ENCODE measurements at regions not wholly inside any gene's neighbourhood (a gene's known extent, or its start where the extent isn't known, plus 50 kb on each side); places are given as distances from the start of the nearest gene placed in this dataset.

- no peak overlapping the region for H3K27ac ChIP-seq
- TF ChIP-seq ZFX (IDR thresholded peaks at IDR 0.05; ENCODE audit: borderline replicate concordance) (no peak), CTCF (IDR thresholded peaks at IDR 0.05) (no peak)
Measured at GRCh38 chr5:27911216-27911615, 872.8 kb upstream of the CDH9 start.

- TF ChIP-seq ZFX (IDR thresholded peaks at IDR 0.05; ENCODE audit: borderline replicate concordance) = no peak
- TF ChIP-seq CTCF (IDR thresholded peaks at IDR 0.05) = no peak
- no peak overlapping the region for H3K27ac ChIP-seq
Measured at GRCh38 chr5:27908341-27908740, 870.0 kb upstream of the CDH9 start.

- H3K27ac ChIP-seq = no peak overlapping the region
- no peak for TF ChIP-seq ZFX (IDR thresholded peaks at IDR 0.05; ENCODE audit: borderline replicate concordance)
- no peak for TF ChIP-seq CTCF (IDR thresholded peaks at IDR 0.05)
Measured at GRCh38 chr5:27906931-27907601, 868.7 kb upstream of the CDH9 start.

GRCh38 chr5:27906481-27906880, 868.1 kb upstream of the CDH9 start:
- H3K27ac ChIP-seq = no peak overlapping the region
- TF ChIP-seq CTCF (IDR thresholded peaks at IDR 0.05) (no peak), ZFX (IDR thresholded peaks at IDR 0.05; ENCODE audit: borderline replicate concordance) (no peak)

- no peak overlapping the region for H3K27ac ChIP-seq
- TF ChIP-seq CTCF (IDR thresholded peaks at IDR 0.05) = no peak
- no peak for TF ChIP-seq ZFX (IDR thresholded peaks at IDR 0.05; ENCODE audit: borderline replicate concordance)
Measured at GRCh38 chr5:27900761-27901160, 862.4 kb upstream of the CDH9 start.

- no peak for TF ChIP-seq ZFX (IDR thresholded peaks at IDR 0.05; ENCODE audit: borderline replicate concordance)
- no peak for TF ChIP-seq CTCF (IDR thresholded peaks at IDR 0.05)
- no peak overlapping the region for H3K27ac ChIP-seq
Measured at GRCh38 chr5:27876071-27876470, 837.7 kb upstream of the CDH9 start.

GRCh38 chr5:27875148-27875547, 836.8 kb upstream of the CDH9 start:
- TF ChIP-seq CTCF (IDR thresholded peaks at IDR 0.05) (no peak), ZFX (IDR thresholded peaks at IDR 0.05; ENCODE audit: borderline replicate concordance) (no peak)
- H3K27ac ChIP-seq = no peak overlapping the region
